Activated T-cell treated with anti-CD3 and anti-CD28 coated beads for 48 hours (primary cell): ENCODE measurements at regions not wholly inside any gene's neighbourhood (a gene's known extent, or its start where the extent isn't known, plus 50 kb on each side); places are given as distances from the start of the nearest gene placed in this dataset.

Experiments used
- DNase-seq: peaks from one replicate; pipeline ENCODE4 v3.0.0-alpha.2; 2020; ENCODE audit warnings: low read depth

DNA sequence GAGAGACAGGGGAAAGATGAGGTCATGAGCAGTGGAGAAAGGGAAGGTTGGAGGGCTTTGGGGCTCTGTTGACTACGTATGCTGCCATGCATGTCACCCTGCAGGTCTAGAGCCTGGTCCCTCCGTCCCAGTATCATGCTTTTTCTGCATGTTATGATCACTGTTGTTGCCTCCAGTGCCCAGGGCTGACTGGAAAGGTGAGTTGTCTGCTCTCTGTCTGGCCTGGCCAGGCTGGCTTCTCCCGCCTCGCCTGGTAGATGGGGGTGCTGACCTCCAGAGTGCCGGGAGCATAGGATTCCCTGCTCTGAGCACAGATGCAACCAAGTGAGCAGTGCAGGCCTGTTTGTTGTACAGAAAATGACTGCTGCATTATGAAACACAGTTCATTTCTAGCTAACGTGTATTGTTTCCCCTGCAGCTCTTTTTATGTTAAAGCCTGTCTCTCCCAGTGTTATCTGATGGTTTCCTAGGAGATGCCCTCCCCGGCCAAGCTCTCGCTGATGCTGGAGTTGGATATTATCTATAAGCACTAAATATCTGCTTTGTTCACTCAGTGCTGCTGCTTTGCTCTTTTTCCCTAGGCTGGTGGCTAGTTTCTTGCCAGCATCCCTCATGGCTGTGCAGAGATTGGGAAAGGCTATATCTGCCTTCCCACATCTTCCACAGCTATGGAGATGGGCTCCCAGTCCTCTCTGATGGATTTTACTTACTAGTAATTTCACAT, 158.2 kb downstream of the TDRD15 start:
- DNase-seq: no peak

- no peak for DNase-seq
Observed at GRCh38 chr2:21282515-21282898, 158.7 kb downstream of the TDRD15 start.

GRCh38 chr2:21288299-21288698, 164.5 kb downstream of the TDRD15 start:
- no peak for DNase-seq

DNA sequence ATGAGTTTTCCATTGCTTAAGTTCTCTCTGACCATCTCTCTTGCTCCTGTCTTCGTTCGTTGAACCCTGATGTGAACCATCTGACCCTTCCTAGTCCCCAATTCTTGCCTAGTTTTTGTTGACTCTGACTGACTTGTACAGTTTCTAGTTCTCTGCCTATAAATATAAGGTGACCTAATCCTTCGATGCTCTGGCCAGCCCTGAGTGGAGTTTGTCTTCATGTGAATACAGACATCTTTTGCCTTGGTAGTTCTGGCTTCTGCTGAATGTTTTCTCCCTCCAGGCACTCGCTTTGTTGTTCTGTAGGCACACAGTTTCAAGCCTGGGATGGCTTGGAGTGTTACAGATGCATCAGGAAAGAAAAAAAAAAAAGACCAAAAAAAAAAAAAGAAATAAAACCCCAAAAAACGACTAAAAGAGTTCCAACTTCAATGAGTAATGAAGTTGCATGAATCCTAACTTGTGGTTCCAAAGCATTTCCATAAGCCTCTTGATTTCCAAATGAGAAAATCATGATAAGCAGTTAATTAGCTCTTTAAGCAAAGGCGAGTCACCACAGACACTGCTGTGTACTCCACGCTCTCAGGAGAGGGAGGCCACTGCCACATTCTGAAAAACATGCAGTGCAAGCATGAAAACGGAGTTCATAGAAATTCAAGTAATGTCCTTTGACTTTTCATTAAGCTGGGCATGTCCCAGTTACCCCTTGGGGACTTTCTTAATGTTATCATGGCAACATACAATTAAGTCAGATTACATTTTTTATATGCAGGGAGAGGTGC, 165.2 kb downstream of the TDRD15 start:
- DNase-seq: no peak

- DNase-seq: no peak
Observed at GRCh38 chr2:21289551-21289950, 165.8 kb downstream of the TDRD15 start.

DNA sequence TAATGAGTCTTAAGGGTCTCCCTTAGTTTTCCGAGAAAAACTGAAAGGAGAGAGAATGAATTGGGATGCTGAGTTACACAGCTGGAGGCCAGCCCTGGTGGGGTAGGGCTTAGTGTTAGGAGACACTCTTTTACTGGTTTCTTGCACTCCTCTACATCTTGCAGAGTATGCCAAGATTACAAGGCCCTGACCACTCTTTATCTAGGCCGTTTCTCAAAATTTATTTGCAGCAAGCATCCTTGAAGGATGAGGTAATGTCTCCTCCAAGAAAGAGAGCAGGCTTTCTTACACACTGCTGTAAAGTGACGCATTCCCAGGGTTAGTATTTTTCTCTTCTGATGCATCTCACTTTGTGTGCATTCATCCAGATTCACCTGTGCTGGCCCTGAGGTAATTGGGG, 166.2 kb downstream of the TDRD15 start:
- DNase-seq: no peak

GRCh38 chr2:21291426-21291825, 167.7 kb downstream of the TDRD15 start:
- no peak for DNase-seq

- no peak for DNase-seq
Observed at GRCh38 chr2:21294446-21294845, 170.7 kb downstream of the TDRD15 start.

GRCh38 chr2:21299411-21299810, 175.6 kb downstream of the TDRD15 start:
- DNase-seq: no peak

DNA sequence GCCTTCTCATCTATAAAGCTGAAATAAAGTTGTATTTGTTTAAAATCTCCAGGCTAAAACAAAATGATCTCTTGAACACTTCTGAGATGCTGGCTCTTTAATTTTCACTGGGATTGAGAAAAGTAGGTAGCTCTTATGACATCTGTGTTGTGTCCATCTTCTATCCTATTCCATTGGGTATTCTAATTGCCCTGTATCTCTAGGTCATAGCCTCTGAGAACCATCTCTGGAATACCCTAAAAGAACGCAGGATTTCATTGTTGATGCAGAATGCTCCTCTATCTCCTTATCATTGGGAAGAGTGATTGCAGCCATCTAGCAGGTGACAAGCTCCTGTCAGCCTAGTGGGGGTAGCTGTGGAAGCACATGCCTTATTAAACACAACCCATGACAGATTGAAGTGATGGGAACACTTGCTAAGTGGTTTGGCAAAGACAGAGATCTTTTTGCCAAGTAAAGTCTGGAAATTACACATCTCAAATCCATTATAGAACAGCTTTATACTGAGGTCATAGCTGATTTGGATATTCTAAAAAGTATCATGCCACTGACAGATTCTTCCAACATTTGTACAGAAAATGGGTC, 178.2 kb downstream of the TDRD15 start:
- no peak for DNase-seq

- no peak for DNase-seq
Observed at GRCh38 chr2:21303876-21304275, 180.1 kb downstream of the TDRD15 start.

- DNase-seq: no peak
Observed at GRCh38 chr2:21305581-21305980, 181.8 kb downstream of the TDRD15 start.

DNA sequence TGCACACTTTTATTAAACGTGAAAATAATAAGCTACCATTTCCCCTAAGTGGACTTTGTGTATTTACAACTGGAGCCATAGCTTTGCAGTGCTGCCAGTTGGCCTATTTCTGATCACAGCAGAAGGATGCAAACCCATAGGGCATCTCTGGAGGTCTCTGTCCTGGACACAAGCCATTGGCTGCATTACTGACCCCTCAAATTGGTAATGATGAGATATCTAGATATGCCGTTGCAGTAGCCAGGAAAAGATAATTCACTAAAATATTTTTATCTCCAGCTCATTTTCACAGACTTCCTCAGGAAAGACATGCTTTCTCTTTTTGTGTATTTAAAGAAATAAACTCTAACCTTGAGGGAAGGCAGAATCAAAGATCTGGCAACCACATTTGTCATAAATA, 182.5 kb downstream of the TDRD15 start:
- DNase-seq: no peak

DNA sequence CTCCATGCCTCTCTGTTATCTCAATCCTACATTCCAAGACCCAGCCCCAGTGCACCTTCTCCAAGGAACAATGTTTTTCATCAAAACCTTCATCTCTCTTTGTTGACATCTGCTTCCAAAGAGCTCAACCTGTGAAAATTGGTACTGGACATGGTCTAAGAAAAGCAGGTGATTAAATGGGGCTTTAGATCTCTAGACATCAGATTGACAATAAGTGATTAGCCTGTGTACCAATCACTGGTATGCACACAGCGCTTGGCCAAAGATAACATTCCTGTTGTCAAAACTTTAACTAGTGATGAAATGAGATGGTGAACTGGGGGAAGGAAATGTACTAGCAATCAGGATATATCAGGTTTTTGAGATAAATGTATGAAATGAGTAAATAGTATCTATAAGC, 183.3 kb downstream of the TDRD15 start:
- DNase-seq: no peak

- no peak for DNase-seq
Observed at GRCh38 chr2:21310493-21310892, 186.7 kb downstream of the TDRD15 start.

GRCh38 chr2:21314322-21314835, 190.6 kb downstream of the TDRD15 start:
- DNase-seq: no peak

DNA sequence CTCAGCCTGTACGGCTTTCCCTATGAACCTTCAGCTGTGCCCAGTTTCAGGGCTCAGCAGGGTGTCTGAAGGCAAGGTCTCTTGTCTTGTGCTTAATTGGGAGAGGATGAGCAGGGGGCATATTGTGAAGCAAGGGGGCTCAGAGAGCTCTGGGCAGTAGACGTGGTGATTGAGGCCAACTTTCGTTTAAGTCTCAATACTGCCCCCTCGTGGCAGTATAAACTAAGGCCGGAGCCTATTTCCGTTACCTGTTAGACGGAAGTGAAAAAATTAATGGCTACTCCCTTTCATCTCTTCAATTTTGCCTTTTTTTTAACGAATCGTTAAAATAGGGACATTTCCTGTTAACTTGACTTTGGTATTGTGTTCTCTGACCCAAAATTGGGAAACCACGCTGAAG, 193.4 kb downstream of the TDRD15 start:
- DNase-seq: peak; percentile 2

GRCh38 chr2:21318263-21318662, 194.5 kb downstream of the TDRD15 start:
- no peak for DNase-seq

DNA sequence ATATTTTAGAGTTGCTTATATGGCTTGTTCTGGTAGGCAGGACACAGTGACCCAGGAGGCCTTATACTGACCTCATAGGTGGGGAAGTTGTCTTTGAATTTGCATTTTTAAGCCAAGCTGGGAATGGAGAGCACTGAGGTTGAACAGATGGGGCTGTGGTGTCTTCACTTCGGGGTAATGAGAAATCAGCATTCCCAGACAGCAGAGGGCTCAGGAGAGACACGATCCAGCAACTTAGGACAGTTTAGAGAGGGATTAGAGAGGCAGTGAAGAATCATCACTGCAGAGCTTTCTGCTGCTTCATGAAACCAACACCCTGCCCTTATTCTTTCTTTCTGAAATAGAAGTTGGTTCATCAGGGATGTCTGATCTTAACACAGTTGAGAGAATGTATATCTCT, 202.4 kb downstream of the TDRD15 start:
- no peak for DNase-seq

DNA sequence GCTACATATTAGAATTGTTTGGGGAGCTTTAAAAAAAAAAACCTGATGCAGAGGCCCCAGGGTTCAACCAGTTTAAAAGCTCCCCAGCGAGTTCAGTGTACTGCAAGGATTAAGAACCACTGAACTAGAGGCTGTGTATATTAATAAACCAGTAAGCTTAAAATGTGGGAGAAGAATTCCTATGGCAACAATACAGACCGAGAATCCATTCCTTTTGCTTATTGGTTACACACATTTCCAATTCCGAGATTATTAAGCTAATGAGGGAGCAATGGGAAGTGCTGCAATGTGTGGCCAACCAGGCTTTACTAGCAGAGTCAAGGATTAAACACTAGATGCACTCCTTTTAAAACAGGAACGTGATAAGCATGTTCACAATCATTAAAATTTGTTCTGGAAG, 204.4 kb downstream of the TDRD15 start:
- no peak for DNase-seq

DNA sequence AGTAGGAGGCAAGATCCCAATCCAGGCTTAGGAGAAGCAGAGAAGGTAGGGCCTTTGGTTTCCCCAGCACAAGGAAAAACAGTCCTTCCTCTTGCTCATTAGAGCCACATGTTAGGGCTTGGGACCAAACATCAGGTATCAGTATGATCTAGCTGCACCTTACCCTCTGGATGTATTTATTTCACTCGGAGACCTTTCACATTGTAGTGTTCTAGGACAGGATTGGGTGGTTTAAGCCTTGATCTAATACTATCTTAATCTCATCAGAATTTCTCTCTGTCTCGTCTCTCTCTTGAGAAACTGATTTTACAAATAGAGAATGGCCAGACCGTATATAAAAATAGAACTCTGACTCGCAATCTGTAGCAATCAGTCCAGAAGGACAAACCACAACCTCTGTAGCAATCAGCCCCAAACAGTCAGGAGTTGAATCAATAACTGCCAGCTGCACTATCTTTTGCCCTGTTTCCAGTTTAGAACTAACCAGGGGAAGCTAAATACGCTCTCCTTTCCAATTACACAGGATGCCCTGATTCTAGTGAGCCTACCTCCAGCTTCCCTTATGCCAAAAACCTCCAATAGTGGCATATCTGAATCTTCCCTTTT, 207.1 kb downstream of the TDRD15 start:
- no peak for DNase-seq

- no peak for DNase-seq
Observed at GRCh38 chr2:21331625-21332370, 208.0 kb downstream of the TDRD15 start.
